Hepatocyte (in vitro differentiated cells): ENCODE measurements at regions not wholly inside any gene's neighbourhood (a gene's known extent, or its start where the extent isn't known, plus 50 kb on each side); places are given as distances from the start of the nearest gene placed in this dataset.

Experiments used
- EZH2 ChIP-seq: fragments of 200-600 bp; sonication (generic); IDR thresholded peaks from 2 replicates; pipeline ENCODE4 v1.6.1; 2016; ENCODE audit warnings: antibody characterized with exemption, mild to moderate bottlenecking, borderline replicate concordance
- EZH2phosphoT487 ChIP-seq: fragments of 200-600 bp; sonication (generic); IDR thresholded peaks from one replicate; pipeline ENCODE4 v1.6.1; 2018; ENCODE audit warnings: antibody characterized with exemption, mild to moderate bottlenecking, low read depth, moderate library complexity; ENCODE audit not compliant: unreplicated experiment, severe bottlenecking
- TF ChIP-seq, protein P1 (sequence below): fragments of 200-600 bp; sonication (generic); IDR thresholded peaks from 2 replicates; pipeline ENCODE4 v1.5.1; 2016; ENCODE audit warnings: antibody characterized with exemption, mild to moderate bottlenecking; ENCODE audit not compliant: poor library complexity

DNA sequence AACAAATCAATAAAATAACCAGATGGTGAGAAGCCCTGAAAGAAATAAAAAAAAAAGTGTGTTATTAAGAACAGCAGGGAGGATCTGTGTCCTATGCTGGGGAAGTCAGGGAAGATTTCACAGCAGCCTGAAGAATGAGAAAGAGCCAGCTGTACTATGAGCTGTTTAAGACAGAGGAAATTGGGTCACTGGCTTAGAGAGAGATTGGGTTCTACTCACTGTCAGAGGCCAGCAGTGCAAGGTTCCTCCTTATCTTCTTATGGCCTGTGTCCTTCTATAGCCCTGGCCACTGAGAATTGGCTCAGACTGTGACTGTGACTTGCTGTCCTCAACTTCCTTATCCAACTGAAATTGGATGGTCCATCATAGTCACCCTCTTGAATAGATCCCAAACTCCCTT is 54.8 kb upstream of the FDX1 start:
- TF ChIP-seq EZH2 (no peak), EZH2phosphoT487 (no peak)
- TF ChIP-seq, protein P1, sequence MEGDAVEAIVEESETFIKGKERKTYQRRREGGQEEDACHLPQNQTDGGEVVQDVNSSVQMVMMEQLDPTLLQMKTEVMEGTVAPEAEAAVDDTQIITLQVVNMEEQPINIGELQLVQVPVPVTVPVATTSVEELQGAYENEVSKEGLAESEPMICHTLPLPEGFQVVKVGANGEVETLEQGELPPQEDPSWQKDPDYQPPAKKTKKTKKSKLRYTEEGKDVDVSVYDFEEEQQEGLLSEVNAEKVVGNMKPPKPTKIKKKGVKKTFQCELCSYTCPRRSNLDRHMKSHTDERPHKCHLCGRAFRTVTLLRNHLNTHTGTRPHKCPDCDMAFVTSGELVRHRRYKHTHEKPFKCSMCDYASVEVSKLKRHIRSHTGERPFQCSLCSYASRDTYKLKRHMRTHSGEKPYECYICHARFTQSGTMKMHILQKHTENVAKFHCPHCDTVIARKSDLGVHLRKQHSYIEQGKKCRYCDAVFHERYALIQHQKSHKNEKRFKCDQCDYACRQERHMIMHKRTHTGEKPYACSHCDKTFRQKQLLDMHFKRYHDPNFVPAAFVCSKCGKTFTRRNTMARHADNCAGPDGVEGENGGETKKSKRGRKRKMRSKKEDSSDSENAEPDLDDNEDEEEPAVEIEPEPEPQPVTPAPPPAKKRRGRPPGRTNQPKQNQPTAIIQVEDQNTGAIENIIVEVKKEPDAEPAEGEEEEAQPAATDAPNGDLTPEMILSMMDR, result no peak
